SK-MEL-5 (cell line): ENCODE measurements at regions not wholly inside any gene's neighbourhood (a gene's known extent, or its start where the extent isn't known, plus 50 kb on each side); places are given as distances from the start of the nearest gene placed in this dataset.

Source experiments
- DNase-seq: peaks from one replicate; pipeline ENCODE4 v3.0.0-alpha.2; 2016; ENCODE audit warnings: low read depth, low spot score
- in situ Hi-C: cut with HindIII; loops from 2 replicates; pipeline ENCODE4 v1.10.0; 2016; ENCODE audit warnings: low sequenced_read_pairs, high pct_unique_total_duplicates, low pct_unique_long_range_greater_than_20kb

GRCh38 chr3:13158408-13158807 is 85.2 kb upstream of the IQSEC1 start:
- in situ Hi-C loops = no loop called here
- DNase-seq = no peak

DNA sequence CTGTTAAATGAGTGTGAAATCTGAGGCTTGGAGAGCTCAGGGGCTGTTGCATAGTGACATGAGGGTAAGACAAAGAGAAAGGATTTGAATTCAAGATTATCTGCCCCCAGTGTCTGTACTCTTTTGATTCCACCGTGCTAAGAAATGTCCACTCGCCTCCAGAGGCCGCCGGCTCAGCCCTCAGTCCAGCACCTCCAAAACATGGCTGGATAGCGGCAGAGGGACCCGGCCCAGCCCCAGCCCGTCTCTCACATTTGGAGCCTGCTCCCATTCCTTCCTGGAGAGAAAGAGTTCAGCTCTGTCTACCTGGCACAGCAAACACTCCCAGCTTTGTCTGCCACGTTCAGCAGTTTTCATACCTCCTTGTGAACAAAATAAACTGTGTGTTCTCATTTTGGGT is 84.8 kb upstream of the IQSEC1 start:
- in situ Hi-C loops = no loop called here
- DNase-seq = no peak

- DNase-seq = no peak
- in situ Hi-C loops = no loop called here
These were observed 79.8 kb upstream of the IQSEC1 start for GRCh38 chr3:13152826-13153710.

GRCh38 chr3:13150624-13151023 is 77.4 kb upstream of the IQSEC1 start:
- no peak for DNase-seq
- in situ Hi-C loops = no loop called here

- in situ Hi-C loops = no loop called here
- DNase-seq = no peak
These were observed 76.3 kb upstream of the IQSEC1 start for GRCh38 chr3:13149330-13150108.

DNA sequence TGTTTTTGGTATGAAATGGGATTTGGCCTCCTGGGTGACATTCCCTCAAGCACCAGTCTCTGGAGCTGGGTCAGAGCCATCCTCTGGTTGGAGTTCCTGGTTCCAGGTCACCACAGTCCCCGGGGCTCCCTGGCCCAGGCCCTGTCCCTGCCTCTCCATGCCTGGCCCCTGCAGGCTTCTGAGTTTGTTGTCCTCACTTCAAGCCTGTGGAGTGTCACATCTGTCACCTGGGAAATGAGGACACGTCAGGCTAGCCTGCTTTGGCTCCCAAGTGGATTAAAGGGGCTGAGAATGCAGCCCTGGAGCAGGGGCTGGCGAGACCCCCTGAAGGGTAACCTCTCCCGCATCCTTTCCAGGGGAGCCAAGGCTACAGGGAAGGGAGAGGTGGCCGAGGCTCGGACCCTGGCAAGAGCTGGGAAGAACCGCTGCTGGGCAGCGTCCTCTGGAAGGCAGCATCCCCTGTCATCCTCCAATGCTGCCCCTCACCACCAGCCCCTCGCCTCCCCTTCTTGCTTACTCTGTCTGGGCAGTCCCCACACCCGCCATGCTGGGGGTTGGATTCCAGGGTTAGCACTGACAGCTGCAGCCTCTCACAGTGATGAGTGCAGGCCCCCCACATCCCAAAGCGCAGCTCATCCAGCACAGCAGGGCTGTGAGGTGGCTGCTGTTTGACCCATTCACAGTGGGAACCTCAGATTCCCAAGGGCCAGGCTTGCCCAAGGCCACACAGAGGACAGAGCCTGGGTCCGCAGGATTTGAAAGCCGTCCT is 75.5 kb upstream of the IQSEC1 start:
- no peak for DNase-seq
- in situ Hi-C loops = no loop called here

DNA sequence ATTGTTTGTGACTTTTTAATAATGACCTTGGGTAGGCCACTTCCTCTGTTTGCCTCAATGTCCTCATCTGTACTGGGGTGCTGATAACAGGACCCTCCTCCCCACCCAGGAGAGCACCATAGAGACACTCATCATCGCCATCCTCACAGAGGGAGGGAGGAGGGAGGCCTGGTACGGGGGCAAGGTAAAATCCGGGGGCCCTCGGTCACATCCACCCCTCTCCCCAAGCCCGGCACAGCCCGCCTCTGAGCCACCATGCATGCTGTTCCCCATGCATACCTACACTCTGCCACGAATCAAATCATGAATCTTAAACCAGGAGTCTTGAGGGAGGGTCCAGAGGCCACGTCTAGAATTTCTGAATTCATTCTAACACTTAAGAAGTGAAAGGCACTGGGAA is 74.9 kb upstream of the IQSEC1 start:
- DNase-seq = no peak
- in situ Hi-C loops = no loop called here

- DNase-seq = no peak
- in situ Hi-C loops = no loop called here
These were observed 74.1 kb upstream of the IQSEC1 start for GRCh38 chr3:13147344-13147743.

GRCh38 chr3:13146643-13147143 is 73.5 kb upstream of the IQSEC1 start:
- in situ Hi-C loops = no loop called here
- DNase-seq = no peak

- in situ Hi-C loops = no loop called here
- no peak for DNase-seq
These were observed 72.8 kb upstream of the IQSEC1 start for GRCh38 chr3:13145826-13146642.

GRCh38 chr3:13145131-13145825 is 72.0 kb upstream of the IQSEC1 start:
- DNase-seq = peak; percentile 29
- in situ Hi-C loops = no loop called here

DNA sequence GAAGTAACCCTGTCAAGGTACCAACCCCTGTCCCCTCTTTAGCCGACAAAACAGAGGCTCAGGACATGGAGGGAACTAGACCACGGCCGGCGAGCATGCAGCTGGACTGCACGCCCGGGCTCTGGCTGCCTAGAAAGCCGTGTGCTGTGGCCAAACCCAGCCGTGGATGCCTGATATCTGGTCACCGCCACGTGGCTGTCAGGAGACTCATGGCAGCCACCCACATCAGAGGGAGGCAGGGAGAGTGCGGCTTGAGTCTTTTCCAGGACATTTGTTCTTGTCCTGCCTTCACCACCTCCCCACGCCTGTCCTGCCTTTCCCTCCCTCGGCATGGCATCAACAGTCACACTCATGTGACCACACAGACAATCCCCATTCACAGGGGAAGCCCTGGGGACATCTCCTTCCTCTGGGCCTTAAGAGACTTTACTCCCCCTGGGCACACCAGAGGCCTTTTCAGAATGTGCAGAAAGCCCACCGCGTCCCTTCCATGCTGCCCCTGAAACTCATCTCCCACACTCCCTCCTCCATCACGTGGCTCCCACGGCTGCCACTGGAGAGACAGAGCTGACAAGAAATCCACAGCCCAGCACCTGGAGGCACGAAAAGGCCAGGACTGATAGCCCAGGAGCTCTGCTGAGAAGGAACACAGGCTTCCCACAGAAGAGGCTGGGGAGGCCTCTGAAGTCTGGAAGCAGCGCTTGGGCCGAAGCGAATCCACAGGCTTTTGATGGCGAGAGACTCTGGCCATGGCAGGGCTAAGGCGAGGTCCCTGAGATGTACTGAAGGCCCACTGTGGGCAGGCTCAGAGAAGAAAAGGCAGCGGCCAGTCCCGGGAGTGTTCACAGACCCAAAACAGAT is 71.2 kb upstream of the IQSEC1 start:
- peak; percentile 49 for DNase-seq
- in situ Hi-C loops = no loop called here

DNA sequence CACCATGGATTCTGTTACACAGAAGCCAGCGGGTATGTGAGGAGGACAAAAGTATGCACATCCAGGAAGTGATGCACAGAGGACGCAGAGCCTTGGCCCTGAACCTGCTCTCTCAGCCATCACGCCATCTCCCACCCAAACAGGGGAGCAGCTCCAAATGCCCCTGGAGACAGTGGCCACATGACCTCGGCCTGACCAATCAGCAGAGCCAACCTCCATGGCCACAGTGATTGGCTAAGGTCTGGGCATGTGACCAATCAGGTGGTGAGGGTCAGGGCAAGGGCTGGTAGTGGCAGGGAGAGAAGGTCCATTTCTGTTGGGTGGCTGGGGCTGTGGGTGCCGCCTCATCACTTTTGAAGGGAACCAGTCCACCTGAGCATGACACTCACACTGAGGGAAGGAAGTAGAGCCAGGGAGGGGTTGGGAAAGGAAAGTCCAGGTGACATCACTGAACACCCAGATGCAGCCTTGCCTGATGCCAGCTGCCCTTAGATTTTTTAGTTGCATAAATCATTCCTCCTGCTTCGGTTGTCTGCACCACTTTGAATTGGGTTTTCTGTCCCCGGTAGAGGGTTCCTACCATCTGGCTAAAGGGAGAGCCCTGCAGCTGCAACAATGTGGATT is 70.3 kb upstream of the IQSEC1 start:
- no peak for DNase-seq
- in situ Hi-C loops = no loop called here

GRCh38 chr3:13142552-13143380 is 69.5 kb upstream of the IQSEC1 start:
- in situ Hi-C loops = no loop called here
- no peak for DNase-seq

DNA sequence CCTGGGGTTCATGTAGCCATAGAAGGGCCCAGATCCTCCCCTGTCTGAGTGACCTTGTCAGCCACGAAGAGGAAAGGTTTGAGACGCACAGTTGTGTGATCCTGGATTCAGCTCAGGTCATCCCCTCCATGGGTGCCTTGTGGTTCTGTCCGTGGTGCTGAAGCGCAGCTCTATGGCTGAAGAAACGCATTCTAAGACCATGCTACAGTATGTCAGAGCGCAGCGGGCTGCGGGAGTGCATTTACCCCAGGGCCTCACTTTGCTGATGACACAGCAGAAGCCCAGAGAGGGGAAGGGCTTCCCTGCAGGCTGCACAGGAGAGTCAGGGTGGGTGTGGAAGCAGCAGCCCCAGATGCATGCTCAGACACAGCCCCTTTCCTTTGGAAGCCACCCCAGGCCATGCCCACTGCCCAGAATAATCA is 68.8 kb upstream of the IQSEC1 start:
- in situ Hi-C loops = no loop called here
- DNase-seq = peak; percentile 23
